ENCODE measurements at regions not wholly inside any gene's neighbourhood (a gene's known extent, or its start where the extent isn't known, plus 50 kb on each side); places are given as distances from the start of the nearest gene placed in this dataset.

DNA sequence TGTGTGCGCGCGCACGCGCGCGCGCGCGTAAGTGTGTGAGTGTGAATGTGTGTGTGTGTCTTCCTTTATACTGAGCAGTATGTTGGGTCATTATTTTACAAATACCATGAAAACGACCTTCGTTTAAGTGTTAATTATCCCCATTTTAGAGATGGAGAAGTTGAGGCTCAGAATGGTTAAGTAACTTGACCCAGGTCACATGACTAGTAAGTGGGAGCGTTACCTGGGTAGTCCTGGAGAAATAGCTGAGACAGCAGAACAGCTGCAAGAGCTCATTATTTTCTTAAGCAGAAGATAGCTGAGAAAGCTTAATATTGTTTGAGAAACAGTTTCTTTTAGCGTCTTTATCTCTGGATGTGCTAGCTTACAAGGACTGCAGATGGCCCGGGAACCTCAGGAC is 78.8 kb downstream of the IRX3 start:
- no peak overlapping the region for H3K27ac Mint-ChIP-seq
- Histone ChIP-seq H3K79me2 (replicated peaks; ENCODE audit: insufficient read depth) (no peaks in the 10 kb centered on the region), H3K27ac (ENCODE audit: low read depth) (no peak overlapping the region), H3K4me1 (ENCODE audit: insufficient read depth) (no peaks in the 10 kb centered on the region), H2AFZ (no peak overlapping the region), H3K4me2 (no peak overlapping the region), H3K4me3 (no peak overlapping the region), H3F3A (replicated peaks; ENCODE audit: low read depth) (no peaks in the 10 kb centered on the region), H3K9me2 (ENCODE audit: insufficient read depth) (no peaks in the 10 kb centered on the region), H3K36me3 (ENCODE audit: insufficient read depth) (no peaks in the 10 kb centered on the region), H4K20me1 (replicated peaks; ENCODE audit: insufficient read depth) (no peaks in the 10 kb centered on the region), H3K27me3 (ENCODE audit: insufficient read depth) (no peaks in the 10 kb centered on the region)
- no peaks in the 10 kb centered on the region for H3K9me3 Mint-ChIP-seq
- no peaks in the 10 kb centered on the region; the same call in 2 of the 3 replicates for H3K4me1 Mint-ChIP-seq
- TF ChIP-seq POLR2AphosphoS5 (IDR thresholded peaks at IDR 0.05; ENCODE audit: low read depth), result no peak
- TF ChIP-seq, protein P1, sequence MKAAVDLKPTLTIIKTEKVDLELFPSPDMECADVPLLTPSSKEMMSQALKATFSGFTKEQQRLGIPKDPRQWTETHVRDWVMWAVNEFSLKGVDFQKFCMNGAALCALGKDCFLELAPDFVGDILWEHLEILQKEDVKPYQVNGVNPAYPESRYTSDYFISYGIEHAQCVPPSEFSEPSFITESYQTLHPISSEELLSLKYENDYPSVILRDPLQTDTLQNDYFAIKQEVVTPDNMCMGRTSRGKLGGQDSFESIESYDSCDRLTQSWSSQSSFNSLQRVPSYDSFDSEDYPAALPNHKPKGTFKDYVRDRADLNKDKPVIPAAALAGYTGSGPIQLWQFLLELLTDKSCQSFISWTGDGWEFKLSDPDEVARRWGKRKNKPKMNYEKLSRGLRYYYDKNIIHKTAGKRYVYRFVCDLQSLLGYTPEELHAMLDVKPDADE (IDR thresholded peaks at IDR 0.05), result no peak
- no peak for TF ChIP-seq ZNF114 (CRISPR knock-in tag; IDR thresholded peaks at IDR 0.05)
- TF ChIP-seq, protein P2, sequence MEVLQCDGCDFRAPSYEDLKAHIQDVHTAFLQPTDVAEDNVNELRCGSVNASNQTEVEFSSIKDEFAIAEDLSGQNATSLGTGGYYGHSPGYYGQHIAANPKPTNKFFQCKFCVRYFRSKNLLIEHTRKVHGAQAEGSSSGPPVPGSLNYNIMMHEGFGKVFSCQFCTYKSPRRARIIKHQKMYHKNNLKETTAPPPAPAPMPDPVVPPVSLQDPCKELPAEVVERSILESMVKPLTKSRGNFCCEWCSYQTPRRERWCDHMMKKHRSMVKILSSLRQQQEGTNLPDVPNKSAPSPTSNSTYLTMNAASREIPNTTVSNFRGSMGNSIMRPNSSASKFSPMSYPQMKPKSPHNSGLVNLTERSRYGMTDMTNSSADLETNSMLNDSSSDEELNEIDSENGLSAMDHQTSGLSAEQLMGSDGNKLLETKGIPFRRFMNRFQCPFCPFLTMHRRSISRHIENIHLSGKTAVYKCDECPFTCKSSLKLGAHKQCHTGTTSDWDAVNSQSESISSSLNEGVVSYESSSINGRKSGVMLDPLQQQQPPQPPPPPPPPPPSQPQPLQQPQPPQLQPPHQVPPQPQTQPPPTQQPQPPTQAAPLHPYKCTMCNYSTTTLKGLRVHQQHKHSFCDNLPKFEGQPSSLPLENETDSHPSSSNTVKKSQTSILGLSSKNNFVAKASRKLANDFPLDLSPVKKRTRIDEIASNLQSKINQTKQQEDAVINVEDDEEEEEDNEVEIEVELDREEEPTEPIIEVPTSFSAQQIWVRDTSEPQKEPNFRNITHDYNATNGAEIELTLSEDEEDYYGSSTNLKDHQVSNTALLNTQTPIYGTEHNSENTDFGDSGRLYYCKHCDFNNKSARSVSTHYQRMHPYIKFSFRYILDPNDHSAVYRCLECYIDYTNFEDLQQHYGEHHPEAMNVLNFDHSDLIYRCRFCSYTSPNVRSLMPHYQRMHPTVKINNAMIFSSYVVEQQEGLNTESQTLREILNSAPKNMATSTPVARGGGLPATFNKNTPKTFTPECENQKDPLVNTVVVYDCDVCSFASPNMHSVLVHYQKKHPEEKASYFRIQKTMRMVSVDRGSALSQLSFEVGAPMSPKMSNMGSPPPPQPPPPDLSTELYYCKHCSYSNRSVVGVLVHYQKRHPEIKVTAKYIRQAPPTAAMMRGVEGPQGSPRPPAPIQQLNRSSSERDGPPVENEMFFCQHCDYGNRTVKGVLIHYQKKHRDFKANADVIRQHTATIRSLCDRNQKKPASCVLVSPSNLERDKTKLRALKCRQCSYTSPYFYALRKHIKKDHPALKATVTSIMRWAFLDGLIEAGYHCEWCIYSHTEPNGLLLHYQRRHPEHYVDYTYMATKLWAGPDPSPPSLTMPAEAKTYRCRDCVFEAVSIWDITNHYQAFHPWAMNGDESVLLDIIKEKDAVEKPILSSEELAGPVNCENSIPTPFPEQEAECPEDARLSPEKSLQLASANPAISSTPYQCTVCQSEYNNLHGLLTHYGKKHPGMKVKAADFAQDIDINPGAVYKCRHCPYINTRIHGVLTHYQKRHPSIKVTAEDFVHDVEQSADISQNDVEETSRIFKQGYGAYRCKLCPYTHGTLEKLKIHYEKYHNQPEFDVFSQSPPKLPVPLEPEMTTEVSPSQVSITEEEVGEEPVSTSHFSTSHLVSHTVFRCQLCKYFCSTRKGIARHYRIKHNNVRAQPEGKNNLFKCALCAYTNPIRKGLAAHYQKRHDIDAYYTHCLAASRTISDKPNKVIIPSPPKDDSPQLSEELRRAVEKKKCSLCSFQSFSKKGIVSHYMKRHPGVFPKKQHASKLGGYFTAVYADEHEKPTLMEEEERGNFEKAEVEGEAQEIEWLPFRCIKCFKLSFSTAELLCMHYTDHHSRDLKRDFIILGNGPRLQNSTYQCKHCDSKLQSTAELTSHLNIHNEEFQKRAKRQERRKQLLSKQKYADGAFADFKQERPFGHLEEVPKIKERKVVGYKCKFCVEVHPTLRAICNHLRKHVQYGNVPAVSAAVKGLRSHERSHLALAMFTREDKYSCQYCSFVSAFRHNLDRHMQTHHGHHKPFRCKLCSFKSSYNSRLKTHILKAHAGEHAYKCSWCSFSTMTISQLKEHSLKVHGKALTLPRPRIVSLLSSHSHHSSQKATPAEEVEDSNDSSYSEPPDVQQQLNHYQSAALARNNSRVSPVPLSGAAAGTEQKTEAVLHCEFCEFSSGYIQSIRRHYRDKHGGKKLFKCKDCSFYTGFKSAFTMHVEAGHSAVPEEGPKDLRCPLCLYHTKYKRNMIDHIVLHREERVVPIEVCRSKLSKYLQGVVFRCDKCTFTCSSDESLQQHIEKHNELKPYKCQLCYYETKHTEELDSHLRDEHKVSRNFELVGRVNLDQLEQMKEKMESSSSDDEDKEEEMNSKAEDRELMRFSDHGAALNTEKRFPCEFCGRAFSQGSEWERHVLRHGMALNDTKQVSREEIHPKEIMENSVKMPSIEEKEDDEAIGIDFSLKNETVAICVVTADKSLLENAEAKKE (CRISPR knock-in tag; IDR thresholded peaks at IDR 0.05), result no peak
- no peak for TF ChIP-seq CREB1 (CRISPR knock-in tag; IDR thresholded peaks at IDR 0.05; ENCODE audit: low read depth)
- TF ChIP-seq, protein P3, sequence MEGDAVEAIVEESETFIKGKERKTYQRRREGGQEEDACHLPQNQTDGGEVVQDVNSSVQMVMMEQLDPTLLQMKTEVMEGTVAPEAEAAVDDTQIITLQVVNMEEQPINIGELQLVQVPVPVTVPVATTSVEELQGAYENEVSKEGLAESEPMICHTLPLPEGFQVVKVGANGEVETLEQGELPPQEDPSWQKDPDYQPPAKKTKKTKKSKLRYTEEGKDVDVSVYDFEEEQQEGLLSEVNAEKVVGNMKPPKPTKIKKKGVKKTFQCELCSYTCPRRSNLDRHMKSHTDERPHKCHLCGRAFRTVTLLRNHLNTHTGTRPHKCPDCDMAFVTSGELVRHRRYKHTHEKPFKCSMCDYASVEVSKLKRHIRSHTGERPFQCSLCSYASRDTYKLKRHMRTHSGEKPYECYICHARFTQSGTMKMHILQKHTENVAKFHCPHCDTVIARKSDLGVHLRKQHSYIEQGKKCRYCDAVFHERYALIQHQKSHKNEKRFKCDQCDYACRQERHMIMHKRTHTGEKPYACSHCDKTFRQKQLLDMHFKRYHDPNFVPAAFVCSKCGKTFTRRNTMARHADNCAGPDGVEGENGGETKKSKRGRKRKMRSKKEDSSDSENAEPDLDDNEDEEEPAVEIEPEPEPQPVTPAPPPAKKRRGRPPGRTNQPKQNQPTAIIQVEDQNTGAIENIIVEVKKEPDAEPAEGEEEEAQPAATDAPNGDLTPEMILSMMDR (conservative IDR thresholded peaks at IDR 0.05; ENCODE audit: low read depth in 2 of 2), result no peak
- TF ChIP-seq STAT1 (IDR thresholded peaks at IDR 0.05; ENCODE audit: unreplicated experiment), result no peak
- no peak for TF ChIP-seq REST (IDR thresholded peaks at IDR 0.05; ENCODE audit: unreplicated experiment)
- no peak for TF ChIP-seq ZNF331 (CRISPR knock-in tag; IDR thresholded peaks at IDR 0.05; ENCODE audit: low read depth)
- no peak for TF ChIP-seq NANOG (IDR thresholded peaks at IDR 0.05; ENCODE audit: borderline replicate concordance)
- no peak for DNase-seq (ENCODE audit: low spot score)
- peaks cover 3% of the 10 kb centered on the region for H3K27me3 Mint-ChIP-seq (ENCODE audit: insufficient read depth, low read depth, poor library complexity)
- ATAC-seq, result no peak
- H3K36me3 Mint-ChIP-seq (ENCODE audit: low read depth), result no peaks in the 10 kb centered on the region; the same call in 2 of the 3 replicates
- no peak overlapping the region for H3K4me3 Mint-ChIP-seq
